ENCODE measurements at regions not wholly inside any gene's neighbourhood (a gene's known extent, or its start where the extent isn't known, plus 50 kb on each side); places are given as distances from the start of the nearest gene placed in this dataset.

GRCh38 chr12:97335115-97335514, 127.5 kb upstream of the RMST start:
- no peak for DNase-seq
- WGBS, 2 donors = 51 to 60% methylated on average over 4 of the region's 4 CpGs
- intact Hi-C loops (cut with DNase I) = no loop called here
- H3K4me1 ChIP-seq (ENCODE audit: control insufficient read depth in 1 of 2, insufficient read depth in 2 of 2, low read length in 2 of 2) = no peaks in the 10 kb centered on the region
- H3K36me3 ChIP-seq (ENCODE audit: control insufficient read depth in 1 of 2, insufficient read depth in 2 of 2, low read length in 1 of 2) = no peaks in the 10 kb centered on the region
- no peak overlapping the region for H3K27ac ChIP-seq (ENCODE audit: low read depth in 1 of 2, low read length in 2 of 2)
- no peak for ATAC-seq (ENCODE audit: low FRiP score)
- H3K27me3 ChIP-seq (ENCODE audit: control insufficient read depth in 1 of 2, insufficient read depth in 2 of 2, low read length in 1 of 2) = no peaks in the 10 kb centered on the region
- no peaks in the 10 kb centered on the region for H3K9me3 ChIP-seq (ENCODE audit: control insufficient read depth, low read length)
- H3K4me3 ChIP-seq (ENCODE audit: low read length in 2 of 2) = no peak overlapping the region

DNA sequence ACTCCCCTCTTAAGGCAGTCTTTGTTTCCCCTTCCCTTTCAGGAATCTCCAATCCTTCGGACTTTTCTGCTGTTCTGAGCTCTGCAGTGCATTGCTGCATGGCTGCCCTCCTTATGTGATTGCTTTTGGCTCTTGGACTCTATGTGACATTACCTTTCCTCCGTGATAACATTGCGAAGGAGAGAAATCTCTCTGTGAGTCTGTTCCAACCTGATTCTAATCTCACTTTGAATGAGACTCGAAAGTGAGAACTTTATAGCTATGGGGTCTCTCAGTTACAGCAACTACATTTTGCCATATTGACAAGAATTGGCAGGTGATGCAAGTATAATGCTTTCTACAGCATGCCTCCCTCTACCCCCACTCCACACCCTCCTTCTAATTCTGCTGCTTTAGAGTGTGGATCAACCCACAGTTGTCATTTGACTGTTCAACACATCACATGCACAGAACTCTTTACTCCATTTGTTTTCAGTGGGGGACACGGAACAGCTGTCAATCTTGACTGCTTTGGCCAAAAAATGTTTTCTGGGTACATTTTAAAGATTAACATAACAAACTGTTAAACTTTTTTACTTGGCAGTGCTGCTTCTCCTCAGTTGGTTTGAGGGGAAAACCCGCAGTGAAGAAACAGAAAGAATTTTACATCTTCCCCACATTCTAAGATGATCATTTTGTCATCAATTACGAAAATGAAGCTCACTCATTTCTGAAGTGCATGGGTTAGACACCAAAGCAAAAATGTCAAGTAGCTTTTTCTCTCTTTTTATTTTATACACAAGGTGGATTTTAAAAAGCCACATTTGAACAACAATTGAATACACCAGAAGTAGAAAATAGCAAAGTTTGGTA, 125.5 kb upstream of the RMST start:
- 70 to 71% methylated on average over 7 of the region's 7 CpGs for WGBS, 2 donors
- H3K36me3 ChIP-seq (ENCODE audit: control insufficient read depth in 1 of 2, insufficient read depth in 2 of 2, low read length in 1 of 2) = no peaks in the 10 kb centered on the region
- H3K27ac ChIP-seq (ENCODE audit: low read depth in 1 of 2, low read length in 2 of 2) = no peak overlapping the region
- DNase-seq (no peak), ATAC-seq (ENCODE audit: low FRiP score) (no peak)
- no peaks in the 10 kb centered on the region for H3K27me3 ChIP-seq (ENCODE audit: control insufficient read depth in 1 of 2, insufficient read depth in 2 of 2, low read length in 1 of 2)
- intact Hi-C loops (cut with DNase I) = no loop called here
- H3K4me1 ChIP-seq (ENCODE audit: control insufficient read depth in 1 of 2, insufficient read depth in 2 of 2, low read length in 2 of 2) = no peaks in the 10 kb centered on the region
- H3K4me3 ChIP-seq (ENCODE audit: low read length in 2 of 2) = no peak overlapping the region
- H3K9me3 ChIP-seq (ENCODE audit: control insufficient read depth, low read length) = no peaks in the 10 kb centered on the region

DNA sequence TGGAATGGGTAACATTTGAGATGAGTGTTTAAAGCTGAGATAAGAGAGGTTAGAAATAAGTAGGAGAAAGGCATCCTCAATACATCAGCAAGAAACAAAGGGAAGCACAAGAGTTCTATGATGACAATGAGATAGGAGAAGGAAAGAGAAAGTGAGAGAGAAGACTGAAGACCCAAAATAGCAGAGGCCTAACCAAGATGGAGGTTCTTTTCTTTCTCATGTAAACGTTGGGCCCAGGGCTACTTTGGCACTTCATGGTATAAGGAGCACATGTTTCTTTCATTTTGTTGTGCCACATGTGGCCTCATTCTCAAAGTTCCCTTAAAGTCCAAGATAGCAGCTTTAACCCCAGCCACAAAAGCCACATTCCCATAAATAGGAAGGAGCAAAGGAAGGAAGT, 120.5 kb upstream of the RMST start:
- Histone ChIP-seq H3K4me3 (ENCODE audit: low read length in 2 of 2) (no peak overlapping the region), H3K4me1 (ENCODE audit: control insufficient read depth in 1 of 2, insufficient read depth in 2 of 2, low read length in 2 of 2) (no peaks in the 10 kb centered on the region), H3K27me3 (ENCODE audit: control insufficient read depth in 1 of 2, insufficient read depth in 2 of 2, low read length in 1 of 2) (no peaks in the 10 kb centered on the region), H3K36me3 (ENCODE audit: control insufficient read depth in 1 of 2, insufficient read depth in 2 of 2, low read length in 1 of 2) (no peaks in the 10 kb centered on the region), H3K27ac (ENCODE audit: low read depth in 1 of 2, low read length in 2 of 2) (no peak overlapping the region), H3K9me3 (ENCODE audit: control insufficient read depth, low read length) (peaks cover 2% of the 10 kb centered on the region)
- no peak for DNase-seq
- intact Hi-C loops (cut with DNase I) = no loop called here
- ATAC-seq (ENCODE audit: low FRiP score) = no peak
- WGBS, 2 donors = 38 to 55% methylated on average over 1 of the region's 1 CpG

- Histone ChIP-seq H3K27ac (ENCODE audit: low read depth in 1 of 2, low read length in 2 of 2) (no peak overlapping the region), H3K4me3 (ENCODE audit: low read length in 2 of 2) (no peak overlapping the region), H3K27me3 (ENCODE audit: control insufficient read depth in 1 of 2, insufficient read depth in 2 of 2, low read length in 1 of 2) (no peaks in the 10 kb centered on the region), H3K36me3 (ENCODE audit: control insufficient read depth in 1 of 2, insufficient read depth in 2 of 2, low read length in 1 of 2) (no peaks in the 10 kb centered on the region), H3K9me3 (ENCODE audit: control insufficient read depth, low read length) (no peaks in the 10 kb centered on the region), H3K4me1 (ENCODE audit: control insufficient read depth in 1 of 2, insufficient read depth in 2 of 2, low read length in 2 of 2) (no peaks in the 10 kb centered on the region)
- DNase-seq (no peak), ATAC-seq (ENCODE audit: low FRiP score) (no peak)
- 40 to 54% methylated on average over 5 of the region's 5 CpGs for WGBS, 2 donors
- intact Hi-C loops (cut with DNase I) = no loop called here
Measured at GRCh38 chr12:97347956-97348355, 114.6 kb upstream of the RMST start.

DNA sequence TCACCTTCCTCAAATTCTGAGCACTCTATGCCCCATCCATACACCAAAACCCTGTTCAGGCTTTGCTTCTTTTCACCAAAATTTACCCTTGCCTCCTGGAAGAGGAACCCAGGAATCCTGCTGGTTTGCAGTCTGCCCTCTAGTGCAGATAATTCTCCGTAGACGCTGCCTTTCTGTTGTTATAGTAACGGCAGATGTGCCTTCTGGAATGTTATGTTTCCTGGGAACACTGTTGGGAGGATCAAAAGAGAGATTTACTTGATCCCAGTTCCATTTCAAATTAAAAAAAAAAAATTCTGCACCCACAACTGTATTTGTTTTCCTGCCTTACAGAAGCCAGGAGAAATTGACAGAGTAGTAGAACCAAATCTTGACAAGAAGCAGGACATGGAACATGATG, 104.2 kb upstream of the RMST start:
- 12 to 13% methylated on average over 3 of the region's 3 CpGs for WGBS, 2 donors
- intact Hi-C loops (cut with DNase I) = no loop called here

GRCh38 chr12:97359021-97359690, 103.4 kb upstream of the RMST start:
- DNase-seq (no peak), ATAC-seq (ENCODE audit: low FRiP score) (no peak)
- Histone ChIP-seq H3K27ac (ENCODE audit: low read depth in 1 of 2, low read length in 2 of 2) (no peak overlapping the region), H3K27me3 (ENCODE audit: control insufficient read depth in 1 of 2, insufficient read depth in 2 of 2, low read length in 1 of 2) (no peaks in the 10 kb centered on the region), H3K9me3 (ENCODE audit: control insufficient read depth, low read length) (no peaks in the 10 kb centered on the region), H3K4me1 (ENCODE audit: control insufficient read depth in 1 of 2, insufficient read depth in 2 of 2, low read length in 2 of 2) (no peaks in the 10 kb centered on the region), H3K4me3 (ENCODE audit: low read length in 2 of 2) (no peak overlapping the region), H3K36me3 (ENCODE audit: control insufficient read depth in 1 of 2, insufficient read depth in 2 of 2, low read length in 1 of 2) (no peaks in the 10 kb centered on the region)
- WGBS, 2 donors = 23 to 31% methylated on average over 5 of the region's 5 CpGs
- intact Hi-C loops (cut with DNase I) = no loop called here

More for the DNA sequence above, 104.2 kb upstream of the RMST start:
- DNase-seq (no peak), ATAC-seq (ENCODE audit: low FRiP score) (no peak)
- H3K27me3 ChIP-seq (ENCODE audit: control insufficient read depth in 1 of 2, insufficient read depth in 2 of 2, low read length in 1 of 2) = no peaks in the 10 kb centered on the region
- no peak overlapping the region for H3K27ac ChIP-seq (ENCODE audit: low read depth in 1 of 2, low read length in 2 of 2)
- no peak overlapping the region for H3K4me3 ChIP-seq (ENCODE audit: low read length in 2 of 2)
- H3K4me1 ChIP-seq (ENCODE audit: control insufficient read depth in 1 of 2, insufficient read depth in 2 of 2, low read length in 2 of 2) = no peaks in the 10 kb centered on the region
- no peaks in the 10 kb centered on the region for H3K9me3 ChIP-seq (ENCODE audit: control insufficient read depth, low read length)
- no peaks in the 10 kb centered on the region for H3K36me3 ChIP-seq (ENCODE audit: control insufficient read depth in 1 of 2, insufficient read depth in 2 of 2, low read length in 1 of 2)

DNA sequence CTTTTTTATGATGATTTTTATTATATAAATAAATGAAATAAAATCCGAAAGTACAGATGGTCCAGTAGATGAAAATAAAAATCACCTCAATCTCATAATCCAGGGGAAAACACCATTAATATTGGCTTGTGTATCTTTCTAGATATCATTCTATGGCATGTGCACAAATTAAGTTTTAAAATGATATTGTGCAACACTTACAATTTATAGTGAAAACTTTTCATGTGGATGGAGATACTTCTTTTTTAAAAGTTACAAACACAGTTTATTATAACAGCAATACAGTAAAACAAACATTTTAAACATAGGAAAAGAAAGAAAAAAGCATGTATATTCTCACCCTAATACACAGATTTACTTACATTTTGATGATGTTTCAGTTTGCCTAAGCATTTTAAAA, 98.9 kb upstream of the RMST start:
- WGBS, 2 donors = 77 to 90% methylated on average over 1 of the region's 1 CpG
- H3K27ac ChIP-seq (ENCODE audit: low read depth in 1 of 2, low read length in 2 of 2) = no peak overlapping the region
- intact Hi-C loops (cut with DNase I) = no loop called here
- no peak overlapping the region for H3K4me3 ChIP-seq (ENCODE audit: low read length in 2 of 2)
- ATAC-seq (ENCODE audit: low FRiP score) = no peak
- H3K4me1 ChIP-seq (ENCODE audit: control insufficient read depth in 1 of 2, insufficient read depth in 2 of 2, low read length in 2 of 2) = no peaks in the 10 kb centered on the region
- H3K36me3 ChIP-seq (ENCODE audit: control insufficient read depth in 1 of 2, insufficient read depth in 2 of 2, low read length in 1 of 2) = no peaks in the 10 kb centered on the region
- H3K27me3 ChIP-seq (ENCODE audit: control insufficient read depth in 1 of 2, insufficient read depth in 2 of 2, low read length in 1 of 2) = no peaks in the 10 kb centered on the region
- H3K9me3 ChIP-seq (ENCODE audit: control insufficient read depth, low read length) = no peaks in the 10 kb centered on the region
- no peak for DNase-seq

- ATAC-seq (ENCODE audit: low FRiP score) (no peak), DNase-seq (no peak)
- Histone ChIP-seq H3K4me1 (ENCODE audit: control insufficient read depth in 1 of 2, insufficient read depth in 2 of 2, low read length in 2 of 2) (no peaks in the 10 kb centered on the region), H3K4me3 (ENCODE audit: low read length in 2 of 2) (no peak overlapping the region), H3K9me3 (ENCODE audit: control insufficient read depth, low read length) (peaks cover 1% of the 10 kb centered on the region), H3K27me3 (ENCODE audit: control insufficient read depth in 1 of 2, insufficient read depth in 2 of 2, low read length in 1 of 2) (no peaks in the 10 kb centered on the region), H3K27ac (ENCODE audit: low read depth in 1 of 2, low read length in 2 of 2) (no peak overlapping the region), H3K36me3 (ENCODE audit: control insufficient read depth in 1 of 2, insufficient read depth in 2 of 2, low read length in 1 of 2) (no peaks in the 10 kb centered on the region)
- intact Hi-C loops (cut with DNase I) = no loop called here
- WGBS, 2 donors = 53 to 55% methylated on average over 7 of the region's 7 CpGs
Measured at GRCh38 chr12:97368462-97369163, 94.0 kb upstream of the RMST start.
